ENCODE measurements at regions not wholly inside any gene's neighbourhood (a gene's known extent, or its start where the extent isn't known, plus 50 kb on each side); places are given as distances from the start of the nearest gene placed in this dataset.

- TF ChIP-seq CTCF (IDR thresholded peaks at IDR 0.05; ENCODE audit: low read depth, low read length): no peak
- Histone ChIP-seq H3K4me1 (ENCODE audit: low read depth) (no peaks in the 10 kb centered on the region), H3K36me3 (no peaks in the 10 kb centered on the region), H3K9me3 (ENCODE audit: low read depth) (no peaks in the 10 kb centered on the region), H3K27ac (no peak overlapping the region), H3K4me3 (no peak overlapping the region), H3K27me3 (no peaks in the 10 kb centered on the region)
- no peak for DNase-seq (ENCODE audit: low read depth in 1 of 2, low spot score in 1 of 2)
Observed at GRCh38 chr11:95404370-95404769, 173.4 kb upstream of the SESN3 start.

GRCh38 chr11:95398437-95399112, 167.6 kb upstream of the SESN3 start:
- no peak overlapping the region for H3K4me3 ChIP-seq
- no peaks in the 10 kb centered on the region for H3K9me3 ChIP-seq (ENCODE audit: low read depth)
- no peaks in the 10 kb centered on the region for H3K27me3 ChIP-seq
- TF ChIP-seq CTCF (IDR thresholded peaks at IDR 0.05; ENCODE audit: low read depth, low read length): no peak
- no peaks in the 10 kb centered on the region for H3K4me1 ChIP-seq (ENCODE audit: low read depth)
- DNase-seq (ENCODE audit: low read depth in 1 of 2, low spot score in 1 of 2): peak in 1 of 2 donors; percentile 52
- H3K27ac ChIP-seq: no peak overlapping the region
- H3K36me3 ChIP-seq: no peaks in the 10 kb centered on the region

GRCh38 chr11:95392644-95393043, 161.6 kb upstream of the SESN3 start:
- Histone ChIP-seq H3K9me3 (ENCODE audit: low read depth) (no peaks in the 10 kb centered on the region), H3K36me3 (no peaks in the 10 kb centered on the region), H3K4me3 (no peak overlapping the region), H3K4me1 (ENCODE audit: low read depth) (no peaks in the 10 kb centered on the region), H3K27ac (no peak overlapping the region), H3K27me3 (no peaks in the 10 kb centered on the region)
- DNase-seq (ENCODE audit: low read depth in 1 of 2, low spot score in 1 of 2): no peak
- TF ChIP-seq CTCF (IDR thresholded peaks at IDR 0.05; ENCODE audit: low read depth, low read length): no peak

- no peaks in the 10 kb centered on the region for H3K36me3 ChIP-seq
- H3K4me3 ChIP-seq: no peak overlapping the region
- no peaks in the 10 kb centered on the region for H3K27me3 ChIP-seq
- H3K9me3 ChIP-seq (ENCODE audit: low read depth): no peaks in the 10 kb centered on the region
- H3K27ac ChIP-seq: no peak overlapping the region
- no peak for DNase-seq (ENCODE audit: low read depth in 1 of 2, low spot score in 1 of 2)
- no peaks in the 10 kb centered on the region for H3K4me1 ChIP-seq (ENCODE audit: low read depth)
- no peak for TF ChIP-seq CTCF (IDR thresholded peaks at IDR 0.05; ENCODE audit: low read depth, low read length)
Observed at GRCh38 chr11:95389427-95389826, 158.4 kb upstream of the SESN3 start.

GRCh38 chr11:95388086-95388485, 157.1 kb upstream of the SESN3 start:
- DNase-seq (ENCODE audit: low read depth in 1 of 2, low spot score in 1 of 2): no peak
- H3K9me3 ChIP-seq (ENCODE audit: low read depth): no peaks in the 10 kb centered on the region
- H3K36me3 ChIP-seq: no peaks in the 10 kb centered on the region
- H3K27me3 ChIP-seq: no peaks in the 10 kb centered on the region
- H3K27ac ChIP-seq: no peak overlapping the region
- H3K4me1 ChIP-seq (ENCODE audit: low read depth): no peaks in the 10 kb centered on the region
- TF ChIP-seq CTCF (IDR thresholded peaks at IDR 0.05; ENCODE audit: low read depth, low read length): no peak
- H3K4me3 ChIP-seq: no peak overlapping the region
